ENCODE measurements at regions not wholly inside any gene's neighbourhood (a gene's known extent, or its start where the extent isn't known, plus 50 kb on each side); places are given as distances from the start of the nearest gene placed in this dataset.
A peak's percentile ranks its signal among the peaks of the same experiment; 100 is the strongest.

DNA sequence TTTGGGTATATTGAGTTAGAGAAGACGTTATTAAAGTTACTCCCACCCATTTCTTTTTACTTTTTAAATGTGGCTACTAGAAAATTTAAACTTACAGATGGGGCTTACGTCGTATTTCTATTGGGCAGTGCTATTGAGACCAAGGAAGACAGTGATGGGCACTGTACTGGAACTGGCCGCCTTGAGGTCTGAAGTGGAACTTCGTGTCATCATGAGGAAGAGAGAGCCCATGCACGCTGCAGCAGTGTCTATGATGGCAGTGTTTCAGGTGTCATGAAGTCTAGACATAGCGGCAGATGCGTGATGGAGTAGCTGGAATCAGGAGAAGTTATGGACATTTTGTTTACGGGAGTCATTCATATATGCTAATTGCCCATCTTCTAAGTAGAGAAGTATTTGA, 143.7 kb downstream of the LRRC70 start:
- H3K23me2 ChIP-seq (ENCODE audit: insufficient read length, low read depth, low read length, poor library complexity, severe bottlenecking): no peaks in the 10 kb centered on the region
- Mint-ChIP-seq H3K4me3 (no peak overlapping the region), H3K27ac (no peak overlapping the region), H3K9me3 (no peaks in the 10 kb centered on the region), H3K4me1 (peaks cover 27 to 32% of the 10 kb centered on the region in 2 experiments), H3K27me3 (ENCODE audit: low read depth) (no peaks in the 10 kb centered on the region), H3K36me3 (ENCODE audit: insufficient read depth in 1 of 3, low read depth in 3 of 3) (peaks cover 0 to 2% (median 0%) of the 10 kb centered on the region in 3 experiments; a peak in 1 of 7 replicates)
- DNase-seq: peak; percentile 32
- no peak overlapping the region for H3K23ac ChIP-seq (ENCODE audit: insufficient read length, low read depth, low read length)
- no peak overlapping the region for H4K8ac ChIP-seq (replicated peaks; ENCODE audit: insufficient read length, low read depth, low read length)
- H3K56ac ChIP-seq (ENCODE audit: insufficient read length, low read depth, low read length): no peak overlapping the region
- H3K4ac ChIP-seq (ENCODE audit: low read depth, low read length): no peak overlapping the region
- H3K14ac ChIP-seq (ENCODE audit: insufficient read depth, low read length): no peak overlapping the region
- H2BK20ac ChIP-seq (ENCODE audit: low read depth, low read length, poor library complexity, severe bottlenecking): no peak overlapping the region
- H2BK15ac ChIP-seq (ENCODE audit: low read depth, low read length): no peak overlapping the region
- H3K4me2 ChIP-seq (ENCODE audit: insufficient read depth, insufficient read length, low read length): no peak overlapping the region
- no peak overlapping the region for H2BK5ac ChIP-seq (ENCODE audit: insufficient read length, low read length)
- no peaks in the 10 kb centered on the region for H3K79me2 ChIP-seq (ENCODE audit: insufficient read depth, low read length)
- H2BK12ac ChIP-seq (ENCODE audit: insufficient read length, low read depth, low read length): no peak overlapping the region
- TF ChIP-seq, protein P1, sequence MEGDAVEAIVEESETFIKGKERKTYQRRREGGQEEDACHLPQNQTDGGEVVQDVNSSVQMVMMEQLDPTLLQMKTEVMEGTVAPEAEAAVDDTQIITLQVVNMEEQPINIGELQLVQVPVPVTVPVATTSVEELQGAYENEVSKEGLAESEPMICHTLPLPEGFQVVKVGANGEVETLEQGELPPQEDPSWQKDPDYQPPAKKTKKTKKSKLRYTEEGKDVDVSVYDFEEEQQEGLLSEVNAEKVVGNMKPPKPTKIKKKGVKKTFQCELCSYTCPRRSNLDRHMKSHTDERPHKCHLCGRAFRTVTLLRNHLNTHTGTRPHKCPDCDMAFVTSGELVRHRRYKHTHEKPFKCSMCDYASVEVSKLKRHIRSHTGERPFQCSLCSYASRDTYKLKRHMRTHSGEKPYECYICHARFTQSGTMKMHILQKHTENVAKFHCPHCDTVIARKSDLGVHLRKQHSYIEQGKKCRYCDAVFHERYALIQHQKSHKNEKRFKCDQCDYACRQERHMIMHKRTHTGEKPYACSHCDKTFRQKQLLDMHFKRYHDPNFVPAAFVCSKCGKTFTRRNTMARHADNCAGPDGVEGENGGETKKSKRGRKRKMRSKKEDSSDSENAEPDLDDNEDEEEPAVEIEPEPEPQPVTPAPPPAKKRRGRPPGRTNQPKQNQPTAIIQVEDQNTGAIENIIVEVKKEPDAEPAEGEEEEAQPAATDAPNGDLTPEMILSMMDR (conservative IDR thresholded peaks at IDR 0.05): peak; percentile 44
- H3K27me3 ChIP-seq (ENCODE audit: insufficient read depth, low read length): no peaks in the 10 kb centered on the region
- H4K5ac ChIP-seq (ENCODE audit: insufficient read length, low read depth, low read length): no peak overlapping the region
- H3K27ac ChIP-seq (ENCODE audit: insufficient read length, low read depth, low read length): no peak overlapping the region
- H3K9me3 ChIP-seq (ENCODE audit: control insufficient read depth, low read depth, low read length): no peaks in the 10 kb centered on the region
- H2AFZ ChIP-seq (ENCODE audit: low read length): no peak overlapping the region
- no peak overlapping the region for H3K9ac ChIP-seq (ENCODE audit: extremely low read depth, insufficient read length, low read length)
- no peak overlapping the region for H2AK5ac ChIP-seq (ENCODE audit: insufficient read length, low read length)
- H3K4me1 ChIP-seq (ENCODE audit: insufficient read depth, low read length): peaks cover 7% of the 10 kb centered on the region; the same call in 1 of the 2 replicates
- H3K18ac ChIP-seq (ENCODE audit: insufficient read length, low read depth, low read length): no peak overlapping the region
- WGBS (ENCODE audit: extremely low coverage, insufficient read length, low lambda C conversion rate): no CpG with 5 or more reads among the region's 9 CpGs
- H3T11ph ChIP-seq (ENCODE audit: low read length): no peak overlapping the region
- H2BK120ac ChIP-seq (ENCODE audit: low read depth, low read length, poor library complexity, severe bottlenecking): no peak overlapping the region
- no peaks in the 10 kb centered on the region for H4K20me1 ChIP-seq (ENCODE audit: control insufficient read depth, insufficient read depth, insufficient read length)
- no peaks in the 10 kb centered on the region for H3K79me1 ChIP-seq (ENCODE audit: insufficient read depth, low read depth, low read length, poor library complexity, severe bottlenecking)
- no peak overlapping the region for H4K91ac ChIP-seq (ENCODE audit: insufficient read length, low read depth, low read length)

Data from H9 (cell line).